ENCODE measurements at regions not wholly inside any gene's neighbourhood (a gene's known extent, or its start where the extent isn't known, plus 50 kb on each side); places are given as distances from the start of the nearest gene placed in this dataset.
A peak's percentile ranks its signal among the peaks of the same experiment; 100 is the strongest.

GRCh38 chr1:101302831-101303511 is 66.2 kb downstream of the S1PR1 start:
- Histone ChIP-seq H3K9me3 (ENCODE audit: insufficient read depth, low read depth, low read length) (no peaks in the 10 kb centered on the region), H3K36me3 (ENCODE audit: insufficient read depth, low read length) (no peaks in the 10 kb centered on the region), H3F3A (ENCODE audit: low read depth) (peaks cover 3% of the 10 kb centered on the region), H3K4me3 (ENCODE audit: low read length, poor library complexity, severe bottlenecking) (no peak overlapping the region), H3K79me2 (ENCODE audit: insufficient read depth, low read length) (no peaks in the 10 kb centered on the region), H3K9me2 (replicated peaks; ENCODE audit: low read depth, low read length) (no peaks in the 10 kb centered on the region), H4K20me1 (ENCODE audit: insufficient read depth, low read length, poor library complexity, severe bottlenecking) (no peaks in the 10 kb centered on the region), H3K4me2 (ENCODE audit: low read depth, low read length, poor library complexity, severe bottlenecking) (no peak overlapping the region), H3K9ac (ENCODE audit: low read depth, low read length, poor library complexity, severe bottlenecking) (no peak overlapping the region), H2AFZ (ENCODE audit: low read length) (no peak overlapping the region), H3K4me1 (ENCODE audit: insufficient read depth, low read length, poor library complexity, severe bottlenecking) (peaks cover 44% of the 10 kb centered on the region), H3K27me3 (ENCODE audit: insufficient read depth, low read length, poor library complexity, severe bottlenecking) (no peaks in the 10 kb centered on the region)
- TF ChIP-seq EZH2phosphoT487 (IDR thresholded peaks at IDR 0.05; ENCODE audit: borderline replicate concordance) (no peak), CTCF (conservative IDR thresholded peaks at IDR 0.05; ENCODE audit: low read length) (no peak)

- Histone ChIP-seq H3K9me3 (ENCODE audit: insufficient read depth, low read depth, low read length) (no peaks in the 10 kb centered on the region), H3K4me3 (ENCODE audit: low read length, poor library complexity, severe bottlenecking) (no peak overlapping the region), H3K36me3 (ENCODE audit: insufficient read depth, low read length) (no peaks in the 10 kb centered on the region), H3K79me2 (ENCODE audit: insufficient read depth, low read length) (peaks cover 8% of the 10 kb centered on the region; the same call in 1 of the 2 replicates), H3K4me1 (ENCODE audit: insufficient read depth, low read length, poor library complexity, severe bottlenecking) (peaks cover 69% of the 10 kb centered on the region), H2AFZ (ENCODE audit: low read length) (peak overlapping the region; percentile 45; the same call in 1 of the 2 replicates), H3F3A (ENCODE audit: low read depth) (peaks cover 20% of the 10 kb centered on the region), H3K4me2 (ENCODE audit: low read depth, low read length, poor library complexity, severe bottlenecking) (peak overlapping the region; percentile 90), H3K9me2 (replicated peaks; ENCODE audit: low read depth, low read length) (no peaks in the 10 kb centered on the region), H3K9ac (ENCODE audit: low read depth, low read length, poor library complexity, severe bottlenecking) (peak overlapping the region; percentile 95), H3K27me3 (ENCODE audit: insufficient read depth, low read length, poor library complexity, severe bottlenecking) (no peaks in the 10 kb centered on the region), H4K20me1 (ENCODE audit: insufficient read depth, low read length, poor library complexity, severe bottlenecking) (no peaks in the 10 kb centered on the region)
- TF ChIP-seq EZH2phosphoT487 (IDR thresholded peaks at IDR 0.05; ENCODE audit: borderline replicate concordance) (no peak), CTCF (conservative IDR thresholded peaks at IDR 0.05; ENCODE audit: low read length) (no peak)
Measured at GRCh38 chr1:101307985-101308689, 71.3 kb downstream of the S1PR1 start.

- Histone ChIP-seq H3K4me2 (ENCODE audit: low read depth, low read length, poor library complexity, severe bottlenecking) (peak overlapping the region; percentile 90), H3F3A (ENCODE audit: low read depth) (peaks cover 20% of the 10 kb centered on the region), H3K27me3 (ENCODE audit: insufficient read depth, low read length, poor library complexity, severe bottlenecking) (no peaks in the 10 kb centered on the region), H3K4me1 (ENCODE audit: insufficient read depth, low read length, poor library complexity, severe bottlenecking) (peaks cover 77% of the 10 kb centered on the region), H3K36me3 (ENCODE audit: insufficient read depth, low read length) (no peaks in the 10 kb centered on the region), H3K9ac (ENCODE audit: low read depth, low read length, poor library complexity, severe bottlenecking) (peak overlapping the region; percentile 95), H3K79me2 (ENCODE audit: insufficient read depth, low read length) (peaks cover 8% of the 10 kb centered on the region; the same call in 1 of the 2 replicates), H3K9me3 (ENCODE audit: insufficient read depth, low read depth, low read length) (no peaks in the 10 kb centered on the region), H3K9me2 (replicated peaks; ENCODE audit: low read depth, low read length) (no peaks in the 10 kb centered on the region), H3K4me3 (ENCODE audit: low read length, poor library complexity, severe bottlenecking) (peak overlapping the region; percentile 74), H2AFZ (ENCODE audit: low read length) (0 out of 2 replicates have a peak overlapping the region, but pooled peaks have one; percentile 15), H4K20me1 (ENCODE audit: insufficient read depth, low read length, poor library complexity, severe bottlenecking) (no peaks in the 10 kb centered on the region)
- TF ChIP-seq CTCF (conservative IDR thresholded peaks at IDR 0.05; ENCODE audit: low read length) (no peak), EZH2phosphoT487 (IDR thresholded peaks at IDR 0.05; ENCODE audit: borderline replicate concordance) (no peak)
Measured at GRCh38 chr1:101308935-101309333, 72.1 kb downstream of the S1PR1 start.

All from Loucy (cell line).